ENCODE measurements at regions not wholly inside any gene's neighbourhood (a gene's known extent, or its start where the extent isn't known, plus 50 kb on each side); places are given as distances from the start of the nearest gene placed in this dataset.

DNA sequence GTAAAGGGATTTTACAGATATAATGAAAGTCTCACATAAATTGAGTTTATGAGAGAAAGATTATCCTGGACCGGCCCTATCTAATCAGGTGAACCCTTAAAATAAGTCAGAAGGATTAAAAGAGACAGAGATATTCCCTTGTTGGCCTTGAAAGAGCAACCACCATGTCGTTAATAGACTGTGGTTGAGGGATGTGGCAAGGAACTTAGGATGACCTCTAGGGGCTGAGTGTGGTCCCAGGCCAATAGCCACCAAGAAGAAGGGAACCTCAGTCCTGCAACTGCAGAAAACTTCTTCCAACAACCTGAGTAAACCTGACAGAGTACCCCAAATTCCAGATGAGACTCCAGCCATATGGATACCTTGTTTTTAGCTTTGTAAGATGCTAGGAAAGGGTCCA lies 121.5 kb downstream of the POLR1F start:
- DNase-seq (ENCODE audit: low read depth) = peak; percentile 18
- TF ChIP-seq, protein P1, sequence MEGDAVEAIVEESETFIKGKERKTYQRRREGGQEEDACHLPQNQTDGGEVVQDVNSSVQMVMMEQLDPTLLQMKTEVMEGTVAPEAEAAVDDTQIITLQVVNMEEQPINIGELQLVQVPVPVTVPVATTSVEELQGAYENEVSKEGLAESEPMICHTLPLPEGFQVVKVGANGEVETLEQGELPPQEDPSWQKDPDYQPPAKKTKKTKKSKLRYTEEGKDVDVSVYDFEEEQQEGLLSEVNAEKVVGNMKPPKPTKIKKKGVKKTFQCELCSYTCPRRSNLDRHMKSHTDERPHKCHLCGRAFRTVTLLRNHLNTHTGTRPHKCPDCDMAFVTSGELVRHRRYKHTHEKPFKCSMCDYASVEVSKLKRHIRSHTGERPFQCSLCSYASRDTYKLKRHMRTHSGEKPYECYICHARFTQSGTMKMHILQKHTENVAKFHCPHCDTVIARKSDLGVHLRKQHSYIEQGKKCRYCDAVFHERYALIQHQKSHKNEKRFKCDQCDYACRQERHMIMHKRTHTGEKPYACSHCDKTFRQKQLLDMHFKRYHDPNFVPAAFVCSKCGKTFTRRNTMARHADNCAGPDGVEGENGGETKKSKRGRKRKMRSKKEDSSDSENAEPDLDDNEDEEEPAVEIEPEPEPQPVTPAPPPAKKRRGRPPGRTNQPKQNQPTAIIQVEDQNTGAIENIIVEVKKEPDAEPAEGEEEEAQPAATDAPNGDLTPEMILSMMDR (IDR thresholded peaks at IDR 0.05; ENCODE audit: insufficient read depth, low read depth, low read length, missing control alignments) = peak; percentile 13
- H3K4me3 ChIP-seq (ENCODE audit: low read length) = no peak overlapping the region

DNA sequence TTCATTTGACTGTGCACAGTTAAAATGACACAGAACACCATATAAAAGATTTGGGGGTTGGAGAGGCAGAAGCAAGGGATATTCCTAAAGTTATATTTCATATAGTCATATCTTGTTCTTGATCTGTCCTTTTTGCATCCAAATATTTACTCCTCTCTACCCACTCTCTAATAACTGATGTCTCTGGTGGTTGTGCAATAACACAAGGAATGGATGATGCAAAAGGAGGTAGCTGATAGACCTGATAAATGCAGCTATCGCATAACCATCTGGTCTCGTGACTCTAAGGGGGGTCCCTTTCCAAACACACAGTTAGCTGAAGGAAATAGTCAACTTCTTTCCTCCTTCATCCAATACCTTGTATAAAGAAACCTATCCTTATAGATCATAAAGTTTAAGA lies 123.1 kb downstream of the POLR1F start:
- TF ChIP-seq, protein P1 (IDR thresholded peaks at IDR 0.05; ENCODE audit: insufficient read depth, low read depth, low read length, missing control alignments) = no peak
- no peak overlapping the region for H3K4me3 ChIP-seq (ENCODE audit: low read length)
- DNase-seq (ENCODE audit: low read depth) = no peak

DNA sequence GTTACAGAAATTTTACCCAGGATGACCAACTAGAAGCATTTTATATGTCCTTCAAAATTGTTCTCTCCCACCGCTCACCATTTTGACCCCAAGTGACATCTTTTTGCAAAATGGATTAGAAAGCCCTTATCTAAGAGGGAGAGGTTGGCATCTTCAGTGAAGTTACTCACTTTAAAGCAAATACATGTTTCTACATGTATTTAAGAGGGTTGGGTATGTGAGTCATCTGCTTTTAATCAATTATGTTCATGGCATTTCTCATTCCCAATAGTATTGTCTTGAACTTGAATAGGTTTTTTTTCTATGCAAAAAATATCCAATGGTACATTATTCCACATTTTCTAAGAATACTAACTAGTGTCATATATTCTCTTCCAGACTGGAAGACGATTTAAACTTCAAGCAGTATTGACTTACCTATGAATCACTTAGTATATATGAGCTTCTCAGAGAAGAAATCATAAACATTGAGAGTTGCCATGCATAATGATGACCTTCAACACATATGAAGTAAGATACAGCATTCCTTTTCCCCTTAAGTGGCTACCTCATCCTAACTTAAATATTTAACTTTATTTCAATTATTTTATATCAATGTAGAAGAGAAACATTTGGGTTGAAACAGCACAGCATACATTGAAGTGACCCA lies 132.8 kb downstream of the POLR1F start:
- no peak overlapping the region for H3K4me3 ChIP-seq (ENCODE audit: low read length)
- peak; percentile 45 for DNase-seq (ENCODE audit: low read depth)
- TF ChIP-seq, protein P1 (IDR thresholded peaks at IDR 0.05; ENCODE audit: insufficient read depth, low read depth, low read length, missing control alignments) = no peak

DNA sequence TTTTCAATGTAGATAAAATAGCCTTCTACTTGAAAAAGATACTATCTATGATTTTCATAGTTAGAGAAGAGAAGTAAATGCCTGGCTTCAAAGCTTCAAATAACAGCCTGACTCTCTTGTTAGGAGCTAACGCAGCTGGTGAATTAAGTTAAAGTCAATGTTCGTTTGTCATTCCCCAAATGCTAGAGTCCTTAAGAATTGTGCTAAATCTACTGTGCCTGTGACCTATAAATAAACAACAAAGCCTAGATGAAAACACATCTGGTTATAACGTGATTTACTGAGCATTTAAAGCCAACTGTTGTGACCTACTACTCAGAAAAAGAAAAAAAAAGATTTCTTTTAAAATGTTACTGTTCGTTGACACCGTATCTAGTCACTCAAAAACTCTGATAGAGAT lies 134.7 kb downstream of the POLR1F start:
- no peak for DNase-seq (ENCODE audit: low read depth)
- no peak overlapping the region for H3K4me3 ChIP-seq (ENCODE audit: low read length)
- TF ChIP-seq, protein P1 (IDR thresholded peaks at IDR 0.05; ENCODE audit: insufficient read depth, low read depth, low read length, missing control alignments) = no peak

DNA sequence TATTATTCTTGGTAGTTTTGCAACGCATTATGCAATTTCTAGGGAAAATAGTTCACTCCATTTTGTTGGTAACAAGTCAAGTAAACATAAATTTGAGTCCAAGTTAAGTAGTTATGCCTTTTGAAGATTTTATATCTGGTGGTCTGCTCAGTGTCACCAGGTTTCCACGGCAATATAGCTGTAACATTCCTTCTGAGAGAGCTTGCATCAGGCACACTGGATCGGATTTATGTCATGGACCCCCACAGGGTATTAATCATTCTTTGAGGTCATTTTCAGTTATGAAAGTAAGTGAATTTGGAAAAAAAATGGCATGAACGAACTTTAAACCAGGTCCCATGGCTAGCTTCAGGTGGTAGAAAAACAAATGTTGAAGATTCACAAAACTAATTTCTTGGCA lies 136.3 kb downstream of the POLR1F start:
- TF ChIP-seq, protein P1 (IDR thresholded peaks at IDR 0.05; ENCODE audit: insufficient read depth, low read depth, low read length, missing control alignments) = no peak
- DNase-seq (ENCODE audit: low read depth) = no peak
- H3K4me3 ChIP-seq (ENCODE audit: low read length) = no peak overlapping the region

- TF ChIP-seq, protein P1 (IDR thresholded peaks at IDR 0.05; ENCODE audit: insufficient read depth, low read depth, low read length, missing control alignments) = no peak
- DNase-seq (ENCODE audit: low read depth) = no peak
- H3K4me3 ChIP-seq (ENCODE audit: low read length) = no peak overlapping the region
These were observed 141.8 kb downstream of the POLR1F start for GRCh38 chr7:19567011-19567410.

DNA sequence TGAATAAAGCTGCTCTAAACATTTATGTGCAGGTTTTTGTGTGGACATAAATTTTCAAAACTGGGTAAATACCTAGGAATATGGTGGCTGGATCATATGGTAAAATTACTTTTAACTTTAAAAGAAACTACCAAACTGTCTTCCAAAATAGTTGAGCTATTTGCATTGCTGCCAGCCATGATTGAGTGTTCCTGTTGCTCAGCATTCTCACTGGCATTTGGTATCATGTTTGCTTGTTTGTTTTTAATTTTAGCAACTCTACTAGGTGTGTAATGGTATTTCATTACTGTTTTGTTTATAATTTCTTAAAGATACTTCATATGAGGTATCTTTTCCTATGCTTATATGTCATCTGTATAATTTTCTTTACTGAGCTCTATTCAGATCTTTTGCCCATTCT lies 143.2 kb downstream of the POLR1F start:
- no peak for DNase-seq (ENCODE audit: low read depth)
- TF ChIP-seq, protein P1 (IDR thresholded peaks at IDR 0.05; ENCODE audit: insufficient read depth, low read depth, low read length, missing control alignments) = no peak

More for the DNA sequence above, 143.2 kb downstream of the POLR1F start:
- no peak overlapping the region for H3K4me3 ChIP-seq (ENCODE audit: low read length)

Data from epithelial cell of esophagus (primary cell).